ENCODE measurements at regions not wholly inside any gene's neighbourhood (a gene's known extent, or its start where the extent isn't known, plus 50 kb on each side); places are given as distances from the start of the nearest gene placed in this dataset.

DNA sequence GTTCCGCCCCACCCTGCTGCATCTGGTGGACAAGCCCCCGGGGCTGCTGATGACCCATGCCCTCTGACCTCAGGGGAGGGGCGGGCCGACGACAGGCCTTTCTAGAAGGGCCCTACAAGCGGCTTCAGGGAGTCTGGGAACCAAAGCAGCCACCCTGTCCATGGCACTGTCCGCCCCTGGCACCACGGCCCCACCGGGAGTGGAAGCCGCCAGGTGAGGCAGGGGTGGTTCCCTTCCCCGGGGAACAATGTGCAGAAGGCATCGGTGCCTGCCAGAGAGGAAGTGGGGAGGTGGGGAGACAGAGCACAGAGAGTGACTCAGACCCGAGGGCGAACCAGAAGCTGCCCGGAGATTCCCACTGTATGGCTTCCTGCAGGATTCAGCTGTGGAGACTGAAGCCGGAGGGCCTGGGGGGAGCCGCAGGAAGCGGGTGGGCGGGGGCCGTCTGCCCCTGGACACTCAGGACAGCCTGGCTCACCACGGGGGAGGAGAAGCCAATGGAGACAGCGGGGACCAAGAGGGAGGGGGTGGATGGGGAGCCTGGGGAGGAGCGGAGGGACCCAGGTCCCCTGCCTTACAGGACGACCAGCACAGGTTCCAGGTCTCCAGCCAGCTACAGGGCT lies 134.0 kb downstream of the TPRA1 start:
- Histone ChIP-seq H3K4me3 (ENCODE audit: low read depth, low read length) (peak overlapping the region; percentile 68), H3K9ac (ENCODE audit: low read length) (no peak overlapping the region), H3K27ac (ENCODE audit: low read depth, low read length) (no peak overlapping the region), H3K4me1 (ENCODE audit: control insufficient read depth, insufficient read depth, low read length) (peaks cover 18% of the 10 kb centered on the region), H3K27me3 (ENCODE audit: control insufficient read depth, insufficient read depth, low read length) (peaks cover 69% of the 10 kb centered on the region), H3K36me3 (ENCODE audit: control insufficient read depth, insufficient read depth, low read length) (no peaks in the 10 kb centered on the region), H3K9me3 (ENCODE audit: control insufficient read depth, insufficient read depth, low read depth, low read length) (no peaks in the 10 kb centered on the region)

DNA sequence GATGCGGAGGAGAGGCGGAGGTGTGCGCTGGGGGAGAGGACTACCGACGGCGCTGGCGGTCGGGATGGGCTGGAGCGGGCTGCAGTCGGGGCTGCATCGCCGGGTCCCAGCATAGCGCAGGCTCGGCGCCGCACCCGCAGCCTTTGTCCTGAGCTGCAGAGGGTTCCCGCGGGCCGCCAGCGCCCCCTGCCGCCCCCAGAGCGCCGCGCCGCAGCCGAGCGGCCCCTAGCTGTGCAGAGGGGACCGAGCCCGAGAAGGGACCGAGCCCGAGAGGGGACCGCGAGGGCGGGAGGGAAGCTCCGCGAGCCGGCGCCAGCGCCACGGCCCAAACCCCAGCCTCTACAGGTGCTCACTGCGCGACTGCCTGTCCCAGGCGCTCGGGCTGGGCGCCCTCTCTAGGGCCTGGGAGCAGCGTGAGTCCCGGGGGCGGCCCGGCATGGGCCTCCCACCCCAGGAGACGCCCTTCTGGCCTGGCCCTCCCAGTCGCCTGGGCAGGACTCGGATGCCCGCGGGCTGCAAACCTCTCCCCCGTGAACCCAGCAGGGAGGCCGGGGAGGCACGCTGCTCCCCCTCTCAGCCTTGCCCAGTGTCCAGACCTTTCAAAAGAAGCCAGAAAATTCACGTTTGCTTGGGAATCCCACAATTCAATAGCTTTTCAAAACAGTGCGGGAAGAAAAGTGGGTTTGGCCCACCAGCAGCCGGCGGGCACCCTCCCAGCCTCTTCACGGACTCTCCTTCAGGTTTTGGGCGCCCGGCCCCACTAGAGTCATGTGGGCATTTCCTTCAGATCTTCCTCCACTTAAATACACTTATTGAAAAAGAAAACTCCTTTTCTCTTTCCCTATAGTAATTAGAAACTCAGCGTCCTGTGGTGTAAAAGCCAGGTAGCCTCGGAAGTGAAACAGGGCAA lies 134.7 kb downstream of the TPRA1 start:
- Histone ChIP-seq H3K27ac (ENCODE audit: low read depth, low read length) (no peak overlapping the region), H3K27me3 (ENCODE audit: control insufficient read depth, insufficient read depth, low read length) (peaks cover 69% of the 10 kb centered on the region), H3K9ac (ENCODE audit: low read length) (no peak overlapping the region), H3K36me3 (ENCODE audit: control insufficient read depth, insufficient read depth, low read length) (no peaks in the 10 kb centered on the region), H3K4me3 (ENCODE audit: low read depth, low read length) (peak overlapping the region; percentile 68), H3K4me1 (ENCODE audit: control insufficient read depth, insufficient read depth, low read length) (peaks cover 18% of the 10 kb centered on the region), H3K9me3 (ENCODE audit: control insufficient read depth, insufficient read depth, low read depth, low read length) (no peaks in the 10 kb centered on the region)

DNA sequence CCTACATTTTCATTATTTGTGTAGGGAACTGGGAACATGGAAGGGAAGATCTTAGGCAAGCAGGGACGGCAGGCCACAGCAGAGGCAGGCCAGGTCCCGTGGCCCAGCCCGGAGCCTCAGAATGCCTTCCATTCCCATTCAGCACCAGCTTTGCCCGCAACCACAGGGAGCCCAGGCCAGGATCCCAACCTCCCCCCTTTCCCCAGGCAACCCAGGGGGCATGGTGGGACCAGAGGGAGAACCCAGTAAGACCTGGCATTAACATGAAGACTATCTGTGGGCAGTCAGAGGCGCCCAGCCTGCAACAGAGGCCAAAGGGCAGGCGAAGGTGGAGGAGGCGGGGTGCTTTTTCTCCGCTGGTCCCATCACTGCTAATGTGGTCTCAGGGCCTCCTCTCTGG lies 135.6 kb downstream of the TPRA1 start:
- H3K4me1 ChIP-seq (ENCODE audit: control insufficient read depth, insufficient read depth, low read length): peaks cover 18% of the 10 kb centered on the region
- peaks cover 69% of the 10 kb centered on the region for H3K27me3 ChIP-seq (ENCODE audit: control insufficient read depth, insufficient read depth, low read length)
- no peaks in the 10 kb centered on the region for H3K36me3 ChIP-seq (ENCODE audit: control insufficient read depth, insufficient read depth, low read length)
- no peak overlapping the region for H3K9ac ChIP-seq (ENCODE audit: low read length)
- no peaks in the 10 kb centered on the region for H3K9me3 ChIP-seq (ENCODE audit: control insufficient read depth, insufficient read depth, low read depth, low read length)
- H3K4me3 ChIP-seq (ENCODE audit: low read depth, low read length): peak overlapping the region; percentile 36
- H3K27ac ChIP-seq (ENCODE audit: low read depth, low read length): no peak overlapping the region

DNA sequence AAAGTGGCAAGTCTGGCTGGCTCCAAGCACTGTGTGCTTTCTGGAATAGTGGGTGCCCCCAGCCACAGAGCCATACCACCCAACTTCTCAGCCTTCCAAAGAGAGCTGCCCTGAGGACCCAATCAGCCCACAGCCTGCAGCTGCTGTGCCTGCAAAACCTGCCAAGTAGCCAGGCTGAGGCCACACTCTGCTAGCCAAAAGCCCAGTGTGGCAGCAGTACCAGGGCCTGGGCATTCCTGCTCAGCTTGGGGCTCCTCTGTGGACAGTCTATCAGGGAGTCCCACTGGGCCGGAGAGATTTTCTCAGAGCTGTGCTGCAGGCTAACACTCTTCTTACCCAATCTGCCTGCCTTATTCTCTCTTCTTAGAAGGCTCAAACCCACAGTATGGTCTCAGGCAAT lies 136.5 kb downstream of the TPRA1 start:
- H3K4me1 ChIP-seq (ENCODE audit: control insufficient read depth, insufficient read depth, low read length): peaks cover 16% of the 10 kb centered on the region
- no peaks in the 10 kb centered on the region for H3K9me3 ChIP-seq (ENCODE audit: control insufficient read depth, insufficient read depth, low read depth, low read length)
- H3K9ac ChIP-seq (ENCODE audit: low read length): no peak overlapping the region
- H3K27me3 ChIP-seq (ENCODE audit: control insufficient read depth, insufficient read depth, low read length): peaks cover 64% of the 10 kb centered on the region
- no peak overlapping the region for H3K4me3 ChIP-seq (ENCODE audit: low read depth, low read length)
- no peak overlapping the region for H3K27ac ChIP-seq (ENCODE audit: low read depth, low read length)
- H3K36me3 ChIP-seq (ENCODE audit: control insufficient read depth, insufficient read depth, low read length): no peaks in the 10 kb centered on the region

DNA sequence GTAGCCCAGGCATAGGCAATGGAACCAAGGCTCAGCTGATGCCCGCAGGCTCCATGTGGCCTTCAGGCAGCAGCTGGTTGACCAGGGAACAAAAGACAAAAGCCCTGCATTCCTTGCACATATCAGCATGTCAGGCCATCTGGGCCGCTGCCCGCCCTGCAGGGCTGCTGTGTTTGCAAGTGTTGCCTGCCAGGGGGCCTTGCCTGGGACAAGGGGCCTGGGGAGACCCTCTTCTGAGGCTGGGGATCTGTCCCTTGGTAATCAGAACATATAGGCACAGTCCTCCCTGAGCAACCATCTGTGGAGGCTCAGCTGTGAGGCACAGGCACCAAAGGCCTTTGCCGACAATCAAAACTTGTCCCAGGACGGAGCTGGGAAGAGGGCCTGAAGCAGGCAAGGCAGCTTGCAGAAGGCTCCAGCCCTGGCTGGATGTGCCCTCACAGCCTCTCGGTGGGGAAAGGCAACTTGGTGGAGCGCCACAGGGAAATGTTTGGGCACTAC lies 138.2 kb downstream of the TPRA1 start:
- no peak overlapping the region for H3K27ac ChIP-seq (ENCODE audit: low read depth, low read length)

DNA sequence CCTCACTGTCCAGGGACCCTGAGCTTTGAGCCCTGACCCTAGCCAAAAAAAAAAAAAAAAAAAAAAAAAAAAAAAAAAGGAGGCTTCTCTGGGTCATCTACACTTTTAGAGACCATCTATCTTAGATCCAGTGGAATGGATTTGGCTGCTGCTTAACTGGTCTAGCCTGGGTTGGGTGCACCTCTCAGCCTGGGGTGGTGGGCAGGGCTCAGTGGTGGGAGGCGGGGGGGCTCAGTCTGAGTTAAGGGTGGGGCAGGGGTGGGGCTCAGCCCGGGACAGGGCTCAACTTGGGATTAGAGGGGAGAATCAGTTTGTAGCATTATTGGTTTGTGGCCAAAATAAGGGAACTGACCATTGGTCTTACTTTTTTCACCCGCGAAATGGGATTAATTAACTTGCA lies 139.2 kb downstream of the TPRA1 start:
- H3K27ac ChIP-seq (ENCODE audit: low read depth, low read length): no peak overlapping the region
- H3K27me3 ChIP-seq (ENCODE audit: control insufficient read depth, insufficient read depth, low read length): peaks cover 39% of the 10 kb centered on the region
- no peaks in the 10 kb centered on the region for H3K36me3 ChIP-seq (ENCODE audit: control insufficient read depth, insufficient read depth, low read length)
- H3K9ac ChIP-seq (ENCODE audit: low read length): no peak overlapping the region
- H3K9me3 ChIP-seq (ENCODE audit: control insufficient read depth, insufficient read depth, low read depth, low read length): no peaks in the 10 kb centered on the region
- no peak overlapping the region for H3K4me3 ChIP-seq (ENCODE audit: low read depth, low read length)
- peaks cover 7% of the 10 kb centered on the region for H3K4me1 ChIP-seq (ENCODE audit: control insufficient read depth, insufficient read depth, low read length)

More for the DNA sequence above, 138.2 kb downstream of the TPRA1 start:
- Histone ChIP-seq H3K27me3 (ENCODE audit: control insufficient read depth, insufficient read depth, low read length) (peaks cover 49% of the 10 kb centered on the region), H3K9me3 (ENCODE audit: control insufficient read depth, insufficient read depth, low read depth, low read length) (no peaks in the 10 kb centered on the region), H3K36me3 (ENCODE audit: control insufficient read depth, insufficient read depth, low read length) (no peaks in the 10 kb centered on the region), H3K9ac (ENCODE audit: low read length) (no peak overlapping the region), H3K4me3 (ENCODE audit: low read depth, low read length) (no peak overlapping the region), H3K4me1 (ENCODE audit: control insufficient read depth, insufficient read depth, low read length) (peaks cover 13% of the 10 kb centered on the region)

DNA sequence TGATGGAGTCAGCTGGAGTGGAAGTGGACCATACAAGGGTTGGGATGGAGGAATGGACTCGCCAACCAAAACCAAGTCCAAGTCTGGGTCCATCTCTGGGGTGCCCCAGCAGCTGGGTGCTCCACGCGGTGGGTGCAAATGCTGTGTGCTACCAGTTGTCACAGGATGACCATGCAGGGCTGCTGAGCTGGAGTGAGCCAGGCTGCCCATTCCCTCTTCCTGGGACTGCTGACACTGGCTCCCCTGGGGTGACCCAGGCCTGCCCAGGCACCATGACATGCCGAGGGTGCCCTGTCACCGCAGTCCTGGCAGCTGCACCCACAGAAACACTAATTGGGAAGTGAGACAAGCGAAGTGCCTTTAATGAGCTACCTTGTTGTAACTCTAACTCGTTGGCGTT lies 140.2 kb downstream of the TPRA1 start:
- Histone ChIP-seq H3K4me3 (ENCODE audit: low read depth, low read length) (no peak overlapping the region), H3K27ac (ENCODE audit: low read depth, low read length) (no peak overlapping the region), H3K9ac (ENCODE audit: low read length) (no peak overlapping the region), H3K4me1 (ENCODE audit: control insufficient read depth, insufficient read depth, low read length) (peaks cover 5% of the 10 kb centered on the region; the same call in 1 of the 2 replicates), H3K36me3 (ENCODE audit: control insufficient read depth, insufficient read depth, low read length) (no peaks in the 10 kb centered on the region), H3K9me3 (ENCODE audit: control insufficient read depth, insufficient read depth, low read depth, low read length) (no peaks in the 10 kb centered on the region), H3K27me3 (ENCODE audit: control insufficient read depth, insufficient read depth, low read length) (peaks cover 31% of the 10 kb centered on the region)

DNA sequence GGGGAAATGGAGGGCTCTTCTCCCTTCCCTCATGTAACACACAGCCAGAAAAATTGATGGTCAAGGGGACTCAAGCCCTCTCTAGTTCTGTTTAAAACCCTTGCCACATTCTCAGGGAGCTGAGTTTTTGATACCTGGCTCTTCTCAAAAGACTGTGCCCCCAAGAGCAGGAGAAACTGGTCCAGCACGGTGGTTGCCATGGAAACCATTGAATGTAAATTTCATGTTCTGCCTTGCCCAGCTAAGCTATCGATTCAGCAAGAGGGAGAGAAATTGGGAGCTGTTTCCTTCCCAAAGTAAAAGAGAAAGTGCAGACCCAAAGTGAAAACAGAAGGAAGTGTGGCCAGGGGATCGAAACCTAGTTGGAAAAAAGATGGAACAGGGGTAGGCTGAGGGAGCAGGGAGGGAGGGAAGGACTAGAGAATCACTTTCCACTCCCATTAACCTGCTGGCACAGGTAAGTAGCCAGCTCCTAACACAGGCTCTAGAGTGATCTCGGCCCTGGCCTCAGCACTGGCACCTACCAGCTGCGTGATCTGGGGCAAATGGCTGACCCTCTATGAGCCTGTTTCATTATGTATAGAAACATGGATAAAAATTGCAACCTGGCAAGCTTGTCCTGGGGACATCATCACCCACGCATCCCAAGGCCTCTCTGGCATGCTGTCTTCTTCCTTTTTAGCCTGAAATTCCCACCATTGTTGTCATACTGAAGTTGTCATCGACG lies 140.9 kb downstream of the TPRA1 start:
- peaks cover 5% of the 10 kb centered on the region; the same call in 1 of the 2 replicates for H3K4me1 ChIP-seq (ENCODE audit: control insufficient read depth, insufficient read depth, low read length)
- no peak overlapping the region for H3K9ac ChIP-seq (ENCODE audit: low read length)
- no peaks in the 10 kb centered on the region for H3K36me3 ChIP-seq (ENCODE audit: control insufficient read depth, insufficient read depth, low read length)
- no peak overlapping the region for H3K27ac ChIP-seq (ENCODE audit: low read depth, low read length)
- no peak overlapping the region for H3K4me3 ChIP-seq (ENCODE audit: low read depth, low read length)
- peaks cover 24% of the 10 kb centered on the region for H3K27me3 ChIP-seq (ENCODE audit: control insufficient read depth, insufficient read depth, low read length)
- no peaks in the 10 kb centered on the region for H3K9me3 ChIP-seq (ENCODE audit: control insufficient read depth, insufficient read depth, low read depth, low read length)

DNA sequence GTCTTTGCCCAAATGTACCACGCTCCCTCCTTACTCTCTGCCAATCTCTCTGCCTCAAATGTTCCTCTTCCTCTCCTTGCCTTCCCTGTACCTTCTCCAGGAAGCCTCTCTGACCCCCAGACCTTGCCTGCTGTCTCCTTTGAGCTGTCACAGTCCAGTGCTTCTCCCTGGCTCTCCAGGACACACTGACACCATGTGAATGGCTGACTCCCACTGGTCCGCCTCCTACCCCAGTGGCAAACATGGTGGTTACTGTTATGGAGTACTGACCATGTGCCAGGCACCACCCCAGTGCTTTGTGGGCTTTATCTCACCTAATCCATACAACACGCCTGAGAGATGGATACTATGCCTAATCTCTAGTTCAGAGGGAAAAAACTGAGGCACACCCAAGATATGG lies 141.9 kb downstream of the TPRA1 start:
- no peak overlapping the region for H3K27ac ChIP-seq (ENCODE audit: low read depth, low read length)
- H3K9me3 ChIP-seq (ENCODE audit: control insufficient read depth, insufficient read depth, low read depth, low read length): no peaks in the 10 kb centered on the region
- H3K27me3 ChIP-seq (ENCODE audit: control insufficient read depth, insufficient read depth, low read length): peaks cover 14% of the 10 kb centered on the region
- no peaks in the 10 kb centered on the region for H3K36me3 ChIP-seq (ENCODE audit: control insufficient read depth, insufficient read depth, low read length)
- H3K4me3 ChIP-seq (ENCODE audit: low read depth, low read length): no peak overlapping the region
- no peak overlapping the region for H3K9ac ChIP-seq (ENCODE audit: low read length)
- H3K4me1 ChIP-seq (ENCODE audit: control insufficient read depth, insufficient read depth, low read length): peaks cover 5% of the 10 kb centered on the region; the same call in 1 of the 2 replicates

DNA sequence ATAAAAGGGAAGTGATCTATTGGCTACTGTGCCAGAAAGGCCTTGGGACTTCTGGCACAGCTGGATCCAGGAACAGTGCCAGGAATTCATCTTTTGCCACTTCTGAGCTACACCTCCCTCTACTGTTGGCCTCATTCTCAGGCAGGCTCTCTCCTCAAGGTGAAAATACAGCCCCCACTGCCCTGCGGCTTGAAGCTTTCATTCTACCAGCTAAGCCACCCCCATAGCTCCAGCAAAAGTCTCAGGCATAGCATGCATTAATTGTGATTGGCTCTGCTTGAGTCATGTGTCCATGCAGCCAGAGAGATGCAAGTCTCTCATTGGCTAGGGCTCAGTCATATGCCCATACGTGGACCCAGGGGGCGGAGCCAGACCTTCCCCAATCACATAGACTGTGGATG lies 142.4 kb downstream of the TPRA1 start:
- no peak overlapping the region for H3K4me3 ChIP-seq (ENCODE audit: low read depth, low read length)
- peaks cover 9% of the 10 kb centered on the region; the same call in 1 of the 2 replicates for H3K27me3 ChIP-seq (ENCODE audit: control insufficient read depth, insufficient read depth, low read length)
- no peaks in the 10 kb centered on the region for H3K9me3 ChIP-seq (ENCODE audit: control insufficient read depth, insufficient read depth, low read depth, low read length)
- no peak overlapping the region for H3K27ac ChIP-seq (ENCODE audit: low read depth, low read length)
- no peaks in the 10 kb centered on the region for H3K36me3 ChIP-seq (ENCODE audit: control insufficient read depth, insufficient read depth, low read length)
- H3K4me1 ChIP-seq (ENCODE audit: control insufficient read depth, insufficient read depth, low read length): peaks cover 5% of the 10 kb centered on the region; the same call in 1 of the 2 replicates
- no peak overlapping the region for H3K9ac ChIP-seq (ENCODE audit: low read length)

Measured in HUES6 (cell line).